Lower leg skin (tissue), 4 donors: ENCODE measurements at regions not wholly inside any gene's neighbourhood (a gene's known extent, or its start where the extent isn't known, plus 50 kb on each side); places are given as distances from the start of the nearest gene placed in this dataset.

Experiments
- DNase-seq, 2 donors: peaks; one replicate each; pipeline ENCODE4 v3.0.0-alpha.2; 2019; ENCODE audit warnings: low spot score in 2 of 2
- H3K4me3 ChIP-seq: fragments of 200-600 bp; sonication (generic); 2 replicates; pipeline ENCODE4 v1.5.1; 2017; ENCODE audit warnings: mild to moderate bottlenecking, low read depth; ENCODE audit not compliant: poor library complexity, severe bottlenecking
- POLR2A ChIP-seq, 2 donors: fragments of 450-650 bp; IDR thresholded peaks; one replicate each; pipeline ENCODE4 v1.6.1; 2016 to 2017; ENCODE audit warnings: antibody characterized with exemption in 2 of 2, mild to moderate bottlenecking in 1 of 2, moderate library complexity in 1 of 2
- WGBS, 2 donors: methylation state at CpG; one replicate each; pipeline ENCODE4 v1.1.5; 2018; 5-methylcytosine and 5-hydroxymethylcytosine counted together
- intact Hi-C: fragments of 100-400 bp; cut with DNase I; formaldehyde crosslinking; loops from one replicate; pipeline ENCODE4 v1.15.0; 2023; ENCODE audit warnings: low total_unique reads
- TF ChIP-seq, protein P1 (sequence below), 3 donors: fragments of 450-650 bp; IDR thresholded peaks; one replicate each; pipeline ENCODE4 v1.5.1; 2016; ENCODE audit warnings: antibody characterized with exemption in 3 of 3, mild to moderate bottlenecking in 3 of 3, moderate library complexity in 2 of 3

DNA sequence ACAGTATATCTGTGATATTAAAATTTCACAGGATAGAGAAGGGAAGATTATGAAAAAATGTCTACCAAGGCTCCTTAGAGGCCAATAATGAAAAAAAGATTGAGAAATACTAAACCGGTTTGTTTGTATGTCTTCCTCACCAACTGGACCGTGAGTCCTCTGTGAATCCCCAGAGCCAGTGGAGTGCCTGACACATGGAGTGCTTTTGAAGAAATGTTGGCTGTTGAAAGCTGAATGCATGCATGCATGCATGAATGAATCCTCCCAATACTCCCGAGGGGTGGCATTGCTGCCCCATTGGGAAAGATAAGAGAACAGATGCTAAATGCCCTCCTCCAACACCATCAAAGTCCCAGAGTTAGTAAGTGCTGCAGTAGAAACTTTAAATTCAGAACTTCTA lies 152.7 kb upstream of the SERP2 start:
- H3K4me3 ChIP-seq = no peak overlapping the region
- TF ChIP-seq POLR2A (IDR thresholded peaks at IDR 0.05) = no peak
- TF ChIP-seq, protein P1, sequence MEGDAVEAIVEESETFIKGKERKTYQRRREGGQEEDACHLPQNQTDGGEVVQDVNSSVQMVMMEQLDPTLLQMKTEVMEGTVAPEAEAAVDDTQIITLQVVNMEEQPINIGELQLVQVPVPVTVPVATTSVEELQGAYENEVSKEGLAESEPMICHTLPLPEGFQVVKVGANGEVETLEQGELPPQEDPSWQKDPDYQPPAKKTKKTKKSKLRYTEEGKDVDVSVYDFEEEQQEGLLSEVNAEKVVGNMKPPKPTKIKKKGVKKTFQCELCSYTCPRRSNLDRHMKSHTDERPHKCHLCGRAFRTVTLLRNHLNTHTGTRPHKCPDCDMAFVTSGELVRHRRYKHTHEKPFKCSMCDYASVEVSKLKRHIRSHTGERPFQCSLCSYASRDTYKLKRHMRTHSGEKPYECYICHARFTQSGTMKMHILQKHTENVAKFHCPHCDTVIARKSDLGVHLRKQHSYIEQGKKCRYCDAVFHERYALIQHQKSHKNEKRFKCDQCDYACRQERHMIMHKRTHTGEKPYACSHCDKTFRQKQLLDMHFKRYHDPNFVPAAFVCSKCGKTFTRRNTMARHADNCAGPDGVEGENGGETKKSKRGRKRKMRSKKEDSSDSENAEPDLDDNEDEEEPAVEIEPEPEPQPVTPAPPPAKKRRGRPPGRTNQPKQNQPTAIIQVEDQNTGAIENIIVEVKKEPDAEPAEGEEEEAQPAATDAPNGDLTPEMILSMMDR (IDR thresholded peaks at IDR 0.05) = no peak
- WGBS, 2 donors = 54 to 66% methylated on average over 3 of the region's 3 CpGs
- DNase-seq = no peak
- intact Hi-C loops = no loop called here

DNA sequence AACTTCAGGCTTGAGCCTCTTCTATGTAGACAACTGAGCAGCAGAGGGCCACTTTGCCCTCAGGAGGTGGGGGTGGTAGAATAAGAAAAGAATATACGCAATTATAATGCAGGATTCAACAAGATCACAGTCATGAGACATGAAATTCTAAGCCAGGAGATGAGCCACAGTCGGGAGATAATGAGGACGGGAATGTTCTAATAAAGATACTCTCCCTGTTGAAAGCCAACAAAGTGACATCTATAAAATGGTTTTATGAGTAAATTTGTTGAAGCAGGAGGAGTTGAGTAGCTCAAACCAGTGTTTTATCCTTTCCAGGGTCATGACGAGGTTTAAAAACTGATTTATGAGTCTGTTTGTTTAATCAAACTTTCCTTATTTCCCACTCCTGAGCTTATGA lies 152.0 kb upstream of the SERP2 start:
- no peak for DNase-seq
- intact Hi-C loops = no loop called here
- WGBS, 2 donors = 35 to 38% methylated on average over 4 of the region's 4 CpGs
- no peak overlapping the region for H3K4me3 ChIP-seq
- TF ChIP-seq, protein P1 (IDR thresholded peaks at IDR 0.05) = no peak
- TF ChIP-seq POLR2A (IDR thresholded peaks at IDR 0.05) = no peak

DNA sequence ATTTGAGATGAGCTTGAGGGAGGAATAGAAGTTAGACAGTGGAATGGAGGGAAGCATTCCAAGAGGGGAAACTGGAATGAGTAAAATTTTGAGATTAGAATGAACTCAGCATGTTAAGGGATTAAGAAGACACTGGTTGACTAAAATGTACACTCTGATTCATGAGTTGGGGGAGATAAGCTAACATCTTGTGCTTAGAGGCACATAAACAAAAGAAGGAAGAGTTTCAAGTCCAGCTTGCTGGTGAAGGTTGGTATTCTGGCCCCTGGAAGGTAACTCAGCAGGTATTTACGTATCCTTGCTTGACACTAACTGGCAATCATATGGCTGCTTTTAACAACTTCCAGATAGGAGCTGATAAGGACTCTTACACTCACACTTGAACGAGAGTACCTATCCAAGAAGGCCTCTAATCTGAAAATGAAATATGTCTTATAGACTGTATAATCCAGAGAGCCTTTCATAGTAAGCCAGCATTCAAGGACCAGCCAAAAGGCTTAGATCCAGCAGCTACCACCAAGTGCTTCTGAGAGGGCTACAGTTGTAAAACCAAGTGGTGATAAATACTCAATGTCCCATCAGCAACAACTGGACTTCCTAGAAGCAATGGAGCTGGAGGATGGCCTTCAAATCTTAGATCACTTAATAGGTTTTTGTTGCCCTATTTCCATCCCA lies 149.7 kb upstream of the SERP2 start:
- H3K4me3 ChIP-seq = no peak overlapping the region
- 36 to 43% methylated on average over 2 of the region's 2 CpGs for WGBS, 2 donors
- no peak for DNase-seq
- no peak for TF ChIP-seq POLR2A (IDR thresholded peaks at IDR 0.05)
- TF ChIP-seq, protein P1 (IDR thresholded peaks at IDR 0.05) = no peak
- intact Hi-C loops = no loop called here

DNA sequence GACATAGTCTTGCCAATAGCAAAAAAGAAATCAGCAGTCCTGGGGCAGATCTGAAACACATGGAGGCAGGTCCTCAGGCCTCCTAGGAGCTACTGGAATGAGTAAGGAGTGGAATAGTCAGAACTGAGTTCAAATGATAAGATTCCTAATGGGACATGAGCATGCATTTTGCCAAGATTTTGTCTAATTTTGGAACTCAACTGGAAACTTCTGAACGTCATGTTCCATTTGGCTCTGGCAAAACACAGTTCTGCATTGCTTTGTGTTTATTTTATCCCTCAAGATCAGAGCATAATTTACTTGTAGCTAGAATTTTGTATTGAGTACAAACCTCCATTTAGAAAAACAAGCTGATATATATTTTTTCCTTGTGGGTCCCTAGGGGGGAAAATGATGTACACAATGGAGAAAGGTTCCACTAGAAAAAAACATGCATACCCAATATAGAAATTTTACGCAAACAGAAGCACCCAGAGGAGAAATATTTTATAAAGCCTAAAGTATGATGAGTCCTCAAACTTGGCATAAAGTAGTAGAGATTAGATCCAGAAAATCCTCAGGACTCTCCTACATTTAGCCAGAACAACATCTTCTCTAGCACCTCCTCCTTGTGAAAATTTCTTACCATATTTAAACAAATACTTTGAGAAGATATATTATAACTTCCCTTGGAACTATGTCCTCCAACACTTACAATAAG lies 149.0 kb upstream of the SERP2 start:
- no peak for TF ChIP-seq POLR2A (IDR thresholded peaks at IDR 0.05)
- TF ChIP-seq, protein P1 (IDR thresholded peaks at IDR 0.05) = no peak
- DNase-seq = no peak
- WGBS, 2 donors = 49 to 55% methylated on average over 2 of the region's 2 CpGs
- intact Hi-C loops = no loop called here
- no peak overlapping the region for H3K4me3 ChIP-seq

DNA sequence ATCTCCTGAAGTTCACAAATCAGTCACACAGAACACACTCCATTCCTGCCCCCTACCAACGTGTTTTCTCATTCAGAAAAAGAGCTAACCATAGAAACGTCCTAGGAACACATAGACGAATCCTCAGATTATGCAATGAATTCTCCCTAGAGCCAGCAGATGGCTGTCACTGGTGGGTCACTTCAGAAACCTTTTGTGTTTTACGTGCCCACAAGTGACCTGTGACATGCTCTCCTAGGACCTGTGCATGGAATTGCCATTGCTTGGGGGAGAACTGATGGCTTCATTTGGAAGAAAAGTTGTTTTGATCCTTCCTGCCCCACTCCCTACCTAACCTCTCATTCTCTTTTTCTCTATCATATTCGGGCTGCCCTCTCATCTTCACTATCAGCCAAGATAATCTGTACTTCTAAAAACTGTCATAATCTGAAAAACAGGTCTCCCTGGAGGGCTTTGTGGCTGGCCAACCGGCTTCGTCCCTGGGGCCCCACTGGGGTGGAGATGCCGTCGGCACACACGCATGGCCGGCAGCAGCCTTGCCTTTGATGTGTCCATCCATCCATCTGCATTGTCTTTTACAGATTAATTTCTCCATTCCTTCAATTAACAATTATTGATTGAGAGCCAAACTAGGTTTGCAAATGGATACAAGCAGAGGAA lies 144.1 kb upstream of the SERP2 start:
- 78 to 85% methylated on average over 11 of the region's 11 CpGs for WGBS, 2 donors
- H3K4me3 ChIP-seq = no peak overlapping the region
- intact Hi-C loops = no loop called here
- TF ChIP-seq, protein P1 (IDR thresholded peaks at IDR 0.05) = no peak
- no peak for TF ChIP-seq POLR2A (IDR thresholded peaks at IDR 0.05)
- DNase-seq = no peak
